HCT116 (cell line): ENCODE measurements at regions not wholly inside any gene's neighbourhood (a gene's known extent, or its start where the extent isn't known, plus 50 kb on each side); places are given as distances from the start of the nearest gene placed in this dataset.

Source experiments
- ATAC-seq: fragments of 200-7000 bp; cut with Tn5 transposase; 2 replicates; pipeline ENCODE4 v1.9.1; 2020; ENCODE audit warnings: mild to moderate bottlenecking, moderate library complexity
- BruUV-seq: library from RNA; stranded (reverse); fragments of 400-500 nt; replicated peaks from 2 replicates; lab custom pipeline; 2021; lab: Mats Ljungman, UMichigan
- CTCF ChIA-PET: fragments of 300-600 bp; sonication (Branson Sonifier 250); formaldehyde crosslinking; loops from one replicate; lab custom pipeline; 2021; ENCODE audit warnings: antibody characterized with exemption; lab: Charles Lee
- POLR2A ChIA-PET: fragments of 300-600, 350-600 bp; sonication (Branson Sonifier 250); formaldehyde crosslinking; loops from one replicate; lab custom pipeline; 2021; ENCODE audit warnings: antibody characterized with exemption; lab: Charles Lee
- RAD21 ChIA-PET, 2 experiments: fragments of 300-600 bp; sonication (Branson Sonifier 250); formaldehyde crosslinking; loops; one replicate each; lab custom pipeline; 2023; ENCODE audit warnings: low total read pairs in 2 of 2; ENCODE audit not compliant: uncharacterized antibody in 2 of 2, unreplicated experiment in 2 of 2, low non-redundant PET in 1 of 2; lab: Charles Lee
- DNase-seq: peaks from one replicate; pipeline ENCODE4 v3.0.0-alpha.2; 2010; ENCODE audit warnings: low read depth, low spot score
- H2AFZ ChIP-seq: fragments of 200-600 bp; shearing (Covaris generic), sonication (generic); 2 replicates; pipeline ENCODE4 v1.6.1; 2017; ENCODE audit warnings: low read depth, mixed run types, mixed read lengths, antibody characterized with exemption, low read length; ENCODE audit not compliant: poor library complexity, severe bottlenecking
- H3K27ac ChIP-seq: 2 replicates; pipeline ENCODE4 v1.5.1; 2012; ENCODE audit warnings: low read depth, low read length
- H3K27me3 ChIP-seq: fragments of 200-600 bp; sonication (generic); 2 replicates; pipeline ENCODE4 v1.6.1; 2016; ENCODE audit warnings: mixed run types, low read length, mixed read lengths; ENCODE audit not compliant: insufficient read depth
- H3K36me3 ChIP-seq, 2 experiments: fragments of 200-500 bp in 1 of 2; fragments of 200-600 bp in 1 of 2; sonication (Bioruptor generic) in 1 of 2; sonication (generic) in 1 of 2; 2 replicates each; pipeline versions ENCODE4 v1.5.1 to v1.6.1; 2014 to 2016; ENCODE audit warnings: low read length in 2 of 2, inconsistent platforms in 1 of 2, mixed read lengths in 1 of 2, mixed run types in 1 of 2; ENCODE audit not compliant: insufficient read depth in 2 of 2, control insufficient read depth in 1 of 2
- H3K4me1 ChIP-seq, 2 experiments: fragments of 200-600 bp in 1 of 2; sonication (generic) in 1 of 2; 2 replicates each; pipeline versions ENCODE4 v1.5.1 to v1.6.1; 2012 to 2017; ENCODE audit warnings: low read length in 2 of 2, inconsistent platforms in 1 of 2, mild to moderate bottlenecking in 1 of 2, mixed read lengths in 1 of 2, mixed run types in 1 of 2, moderate library complexity in 1 of 2; ENCODE audit not compliant: insufficient read depth in 2 of 2, control insufficient read depth in 1 of 2
- H3K4me2 ChIP-seq: fragments of 200-600 bp; sonication (generic); 2 replicates; pipeline ENCODE4 v1.6.1; 2017; ENCODE audit warnings: mixed run types, low read length, mixed read lengths
- H3K4me3 ChIP-seq, 2 experiments: fragments of 200-600 bp in 1 of 2; sonication (generic) in 1 of 2; replicated peaks in 1 of 2; 2 replicates each; pipeline ENCODE4 v1.5.1; 2011 to 2016; ENCODE audit warnings: low read length in 2 of 2, control low read depth in 1 of 2, low read depth in 1 of 2, mild to moderate bottlenecking in 1 of 2, mixed read lengths in 1 of 2, mixed run types in 1 of 2
- H3K79me2 ChIP-seq: fragments of 200-600 bp; sonication (generic); 2 replicates; pipeline ENCODE4 v1.6.1; 2017; ENCODE audit warnings: mild to moderate bottlenecking, mixed run types, low read length, moderate library complexity, mixed read lengths; ENCODE audit not compliant: insufficient read depth
- H3K9ac ChIP-seq: fragments of 200-600 bp; sonication (generic); 2 replicates; pipeline ENCODE4 v1.6.1; 2016; ENCODE audit warnings: low read length, mixed read lengths
- H3K9me2 ChIP-seq: fragments of 200-600 bp; sonication (generic), shearing (Covaris generic); 2 replicates; pipeline ENCODE4 v1.6.1; 2017; ENCODE audit warnings: mixed run types, mild to moderate bottlenecking, moderate library complexity; ENCODE audit not compliant: insufficient read depth
- H3K9me3 ChIP-seq, 2 experiments: fragments of 200-500 bp in 1 of 2; fragments of 200-600 bp in 1 of 2; sonication (Bioruptor generic) in 1 of 2; sonication (generic) in 1 of 2; 2 replicates each; pipeline ENCODE4 v1.6.1; 2014 to 2017; ENCODE audit warnings: low read length in 2 of 2, mixed read lengths in 2 of 2, inconsistent platforms in 1 of 2, low read depth in 1 of 2, mild to moderate bottlenecking in 1 of 2, mixed run types in 1 of 2, moderate library complexity in 1 of 2; ENCODE audit not compliant: control insufficient read depth in 1 of 2, insufficient read depth in 1 of 2
- H4K20me1 ChIP-seq: fragments of 200-600 bp; sonication (generic), shearing (Covaris generic); 2 replicates; pipeline ENCODE4 v1.6.1; 2017; ENCODE audit warnings: mixed run types, mild to moderate bottlenecking, moderate library complexity; ENCODE audit not compliant: insufficient read depth
- CEBPB ChIP-seq: IDR thresholded peaks from 2 replicates; pipeline ENCODE4 v1.6.1; 2012; ENCODE audit warnings: low read depth
- CTCF ChIP-seq, 3 experiments: fragments of 200-600 bp in 1 of 3; sonication (generic) in 1 of 3; IDR thresholded peaks in 2 of 3; conservative IDR thresholded peaks in 1 of 3; 2 replicates each; pipeline ENCODE4 v1.5.1; 2012 to 2017; ENCODE audit warnings: low read depth in 2 of 3, low read length in 2 of 3, antibody characterized with exemption in 1 of 3, borderline replicate concordance in 1 of 3, control low read depth in 1 of 3, mild to moderate bottlenecking in 1 of 3, mixed read lengths in 1 of 3, mixed run types in 1 of 3, moderate library complexity in 1 of 3; ENCODE audit not compliant: insufficient read depth in 1 of 3
- EGR1 ChIP-seq: IDR thresholded peaks from 2 replicates; pipeline ENCODE4 v1.6.1; 2012; ENCODE audit warnings: low read depth
- ELF1 ChIP-seq: IDR thresholded peaks from 2 replicates; pipeline ENCODE4 v1.6.1; 2012; ENCODE audit warnings: low read depth, borderline replicate concordance
- EZH2 ChIP-seq: fragments of 200-600 bp; sonication (generic); IDR thresholded peaks from 2 replicates; pipeline ENCODE4 v1.6.1; 2017; ENCODE audit warnings: antibody characterized with exemption, mixed run types
- EZH2phosphoT487 ChIP-seq: fragments of 200-600 bp; IDR thresholded peaks from 2 replicates; pipeline ENCODE4 v1.6.1; 2018; ENCODE audit warnings: antibody characterized with exemption, borderline replicate concordance
- JUND ChIP-seq: IDR thresholded peaks from 2 replicates; pipeline ENCODE4 v1.6.1; 2012
- POLR2AphosphoS5 ChIP-seq: IDR thresholded peaks from 2 replicates; pipeline ENCODE4 v1.6.1; 2011; ENCODE audit warnings: mild to moderate bottlenecking, low read depth, low read length, moderate library complexity
- RAD21 ChIP-seq: IDR thresholded peaks from 2 replicates; pipeline ENCODE4 v1.6.1; 2012; ENCODE audit warnings: low read depth, mild to moderate bottlenecking
- SRF ChIP-seq: IDR thresholded peaks from 2 replicates; pipeline ENCODE4 v1.6.1; 2012; ENCODE audit warnings: low read depth
- YY1 ChIP-seq: IDR thresholded peaks from 2 replicates; pipeline ENCODE4 v1.6.1; 2011; ENCODE audit warnings: low read length, low read depth, moderate library complexity, mild to moderate bottlenecking; ENCODE audit not compliant: insufficient replicate concordance; ENCODE audit errors: extremely low read depth
- ZBTB33 ChIP-seq: IDR thresholded peaks from 2 replicates; pipeline ENCODE4 v1.6.1; 2011; ENCODE audit warnings: mild to moderate bottlenecking, low read length, moderate library complexity; ENCODE audit not compliant: insufficient replicate concordance; ENCODE audit errors: extremely low read depth
- ZFX ChIP-seq: fragments of 450-650 bp; IDR thresholded peaks from 2 replicates; pipeline ENCODE4 v1.6.1; 2017
- ZNF274 ChIP-seq: fragments of 200-500 bp; sonication (Bioruptor generic); IDR thresholded peaks from 2 replicates; pipeline ENCODE4 v1.6.1; 2014; ENCODE audit warnings: mild to moderate bottlenecking, low read depth, low read length, inconsistent platforms
- intact Hi-C: fragments of 100-400 bp; cut with micrococcal nuclease; formaldehyde crosslinking; loops from 2 replicates; pipeline ENCODE4 v1.10.0; 2022
- TF ChIP-seq, protein P1 (sequence below): IDR thresholded peaks from 2 replicates; pipeline ENCODE4 v1.6.1; 2012; ENCODE audit warnings: low read depth

DNA sequence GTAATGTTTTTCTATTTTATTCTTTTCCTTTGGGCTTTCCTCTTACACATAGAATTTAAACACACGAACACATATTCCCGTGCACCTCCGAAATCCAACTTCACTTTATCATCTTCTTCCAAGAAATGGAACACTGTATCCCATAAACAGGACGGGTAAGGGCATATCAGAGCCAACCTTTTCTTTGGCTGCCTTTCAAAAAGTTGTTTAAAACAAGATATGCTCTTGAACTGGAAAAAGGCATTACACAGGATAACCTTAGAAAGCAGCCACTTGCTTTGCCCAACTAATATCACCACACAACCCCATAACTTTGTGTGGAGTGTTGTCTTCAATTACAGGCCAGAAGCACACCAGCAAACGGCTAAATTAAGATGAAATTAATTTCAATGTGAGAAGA lies 65.3 kb upstream of the CDKN3 start:
- Histone ChIP-seq H3K79me2 (no peaks in the 10 kb centered on the region), H3K36me3 (no peaks in the 10 kb centered on the region), H2AFZ (no peak overlapping the region), H3K9ac (no peak overlapping the region), H3K27me3 (no peaks in the 10 kb centered on the region), H3K4me3 (no peak overlapping the region), H3K4me2 (no peak overlapping the region), H4K20me1 (no peaks in the 10 kb centered on the region), H3K9me2 (no peaks in the 10 kb centered on the region), H3K9me3 (no peaks in the 10 kb centered on the region), H3K4me1 (peaks cover 9 to 25% of the 10 kb centered on the region in 2 experiments), H3K27ac (no peak overlapping the region)
- intact Hi-C loops = no loop called here
- ATAC-seq (no peak), DNase-seq (no peak)
- POLR2A ChIA-PET = no interaction called here
- no TSS peak for BruUV-seq
- CTCF ChIA-PET = no interaction called here
- TF ChIP-seq EGR1 (no peak), EZH2 (no peak), POLR2AphosphoS5 (no peak), CEBPB (no peak), EZH2phosphoT487 (no peak), ZFX (no peak), ZNF274 (no peak), JUND (no peak), RAD21 (no peak), CTCF (IDR thresholded peaks at IDR 0.05 in 2 of 3, conservative IDR thresholded peaks at IDR 0.05 in 1 of 3; ENCODE audit: borderline replicate concordance in 1 of 3, insufficient read depth in 1 of 3, low read depth in 2 of 3, low read length in 2 of 3) (no peak), ELF1 (no peak), ZBTB33 (no peak), YY1 (no peak), SRF (no peak)
- TF ChIP-seq, protein P1, sequence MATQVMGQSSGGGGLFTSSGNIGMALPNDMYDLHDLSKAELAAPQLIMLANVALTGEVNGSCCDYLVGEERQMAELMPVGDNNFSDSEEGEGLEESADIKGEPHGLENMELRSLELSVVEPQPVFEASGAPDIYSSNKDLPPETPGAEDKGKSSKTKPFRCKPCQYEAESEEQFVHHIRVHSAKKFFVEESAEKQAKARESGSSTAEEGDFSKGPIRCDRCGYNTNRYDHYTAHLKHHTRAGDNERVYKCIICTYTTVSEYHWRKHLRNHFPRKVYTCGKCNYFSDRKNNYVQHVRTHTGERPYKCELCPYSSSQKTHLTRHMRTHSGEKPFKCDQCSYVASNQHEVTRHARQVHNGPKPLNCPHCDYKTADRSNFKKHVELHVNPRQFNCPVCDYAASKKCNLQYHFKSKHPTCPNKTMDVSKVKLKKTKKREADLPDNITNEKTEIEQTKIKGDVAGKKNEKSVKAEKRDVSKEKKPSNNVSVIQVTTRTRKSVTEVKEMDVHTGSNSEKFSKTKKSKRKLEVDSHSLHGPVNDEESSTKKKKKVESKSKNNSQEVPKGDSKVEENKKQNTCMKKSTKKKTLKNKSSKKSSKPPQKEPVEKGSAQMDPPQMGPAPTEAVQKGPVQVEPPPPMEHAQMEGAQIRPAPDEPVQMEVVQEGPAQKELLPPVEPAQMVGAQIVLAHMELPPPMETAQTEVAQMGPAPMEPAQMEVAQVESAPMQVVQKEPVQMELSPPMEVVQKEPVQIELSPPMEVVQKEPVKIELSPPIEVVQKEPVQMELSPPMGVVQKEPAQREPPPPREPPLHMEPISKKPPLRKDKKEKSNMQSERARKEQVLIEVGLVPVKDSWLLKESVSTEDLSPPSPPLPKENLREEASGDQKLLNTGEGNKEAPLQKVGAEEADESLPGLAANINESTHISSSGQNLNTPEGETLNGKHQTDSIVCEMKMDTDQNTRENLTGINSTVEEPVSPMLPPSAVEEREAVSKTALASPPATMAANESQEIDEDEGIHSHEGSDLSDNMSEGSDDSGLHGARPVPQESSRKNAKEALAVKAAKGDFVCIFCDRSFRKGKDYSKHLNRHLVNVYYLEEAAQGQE = no peak
- RAD21 ChIA-PET = no interaction called here
